HG02571 (cell line): ENCODE measurements at regions not wholly inside any gene's neighbourhood (a gene's known extent, or its start where the extent isn't known, plus 50 kb on each side); places are given as distances from the start of the nearest gene placed in this dataset.

ENCODE experiments used
- ATAC-seq: cut with Tn5 transposase; IDR thresholded peaks from one replicate; pipeline ENCODE4 v1.9.1; 2021; ENCODE audit warnings: mild to moderate bottlenecking, moderate library complexity; ENCODE audit not compliant: unreplicated experiment

DNA sequence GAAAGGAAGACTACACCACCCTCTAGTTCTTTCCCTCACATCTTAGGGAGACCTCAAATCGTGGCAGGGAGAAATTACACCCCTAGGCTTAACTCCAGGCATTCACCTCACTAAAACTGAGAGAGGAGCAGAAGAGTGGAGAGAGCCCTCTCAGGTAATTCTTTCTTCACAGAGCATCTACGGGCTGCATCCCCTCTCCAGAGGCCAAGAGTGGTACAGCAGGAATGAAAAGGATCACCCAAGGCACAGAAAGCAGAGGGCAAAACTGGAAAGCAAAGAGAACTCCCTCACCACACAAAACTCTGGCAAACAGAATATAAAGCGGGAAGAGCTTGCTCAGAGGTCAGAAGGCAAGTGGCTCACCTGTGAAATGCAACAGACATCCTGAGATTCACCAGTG is 661.2 kb downstream of the TBC1D4 start:
- ATAC-seq: no peak

DNA sequence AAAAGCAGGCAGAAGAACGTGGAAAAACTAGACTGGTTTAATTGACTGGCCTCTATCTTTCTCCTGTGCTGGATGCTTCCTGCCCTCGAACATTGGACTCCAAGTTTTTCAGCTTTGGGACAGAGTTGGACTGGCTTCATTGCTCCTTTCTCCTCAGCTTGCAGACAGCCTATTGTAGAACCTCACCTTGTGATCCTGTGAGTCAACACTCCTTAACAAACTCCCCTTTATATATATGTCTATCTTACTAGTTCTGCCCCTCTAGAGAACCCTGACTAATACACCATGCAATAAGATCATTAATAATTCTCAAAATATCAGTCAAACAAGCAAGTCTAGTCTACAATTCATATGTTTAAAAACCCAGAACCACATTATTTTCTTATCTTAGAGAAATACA is 662.4 kb downstream of the TBC1D4 start:
- ATAC-seq: no peak

- ATAC-seq: no peak
Measured at GRCh38 chr13:74816737-74817136, 665.2 kb downstream of the TBC1D4 start.

DNA sequence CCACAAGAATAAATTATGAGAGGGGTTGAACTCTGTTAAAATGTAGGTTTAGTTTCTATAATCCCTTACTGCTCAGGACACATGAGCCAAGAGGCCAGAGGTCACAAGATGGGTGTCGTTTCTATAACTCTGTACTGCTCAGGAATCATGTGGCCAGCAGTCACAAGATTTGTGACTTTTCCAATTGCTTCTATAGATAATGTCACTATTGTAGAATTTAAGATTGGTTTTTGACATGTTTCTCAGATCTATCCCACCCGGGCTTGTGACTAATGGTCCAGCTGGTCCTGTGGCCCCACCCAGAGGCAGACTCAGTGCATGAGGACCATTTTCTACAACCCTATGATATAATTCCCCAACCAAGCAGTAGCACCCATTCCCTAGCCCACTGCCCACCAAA is 662.0 kb upstream of the KLF12 start:
- no peak for ATAC-seq

GRCh38 chr13:74795526-74795925 is 661.3 kb upstream of the KLF12 start:
- no peak for ATAC-seq

DNA sequence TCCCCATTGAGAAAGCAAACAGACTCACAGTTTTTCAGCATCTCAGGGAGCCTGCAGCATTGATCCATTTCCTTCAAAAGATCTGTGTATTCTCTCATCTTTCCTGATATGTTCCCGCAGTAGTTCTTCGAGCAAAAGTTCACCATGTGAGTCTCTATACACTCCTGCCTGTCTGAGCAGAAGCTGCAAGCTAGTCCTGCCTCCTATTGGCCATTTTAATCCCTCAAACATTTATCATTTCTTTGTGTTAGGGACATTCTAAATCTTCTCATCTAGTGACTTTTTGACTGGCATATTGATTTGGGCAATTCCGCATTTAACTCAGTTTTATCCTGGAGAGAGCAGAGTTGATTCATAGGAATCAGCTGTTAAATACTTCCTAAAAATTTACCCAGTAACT is 660.4 kb upstream of the KLF12 start:
- no peak for ATAC-seq

GRCh38 chr13:74794147-74794546 is 659.9 kb upstream of the KLF12 start:
- ATAC-seq: no peak

- no peak for ATAC-seq
Measured at GRCh38 chr13:74784959-74785358, 650.8 kb upstream of the KLF12 start.

DNA sequence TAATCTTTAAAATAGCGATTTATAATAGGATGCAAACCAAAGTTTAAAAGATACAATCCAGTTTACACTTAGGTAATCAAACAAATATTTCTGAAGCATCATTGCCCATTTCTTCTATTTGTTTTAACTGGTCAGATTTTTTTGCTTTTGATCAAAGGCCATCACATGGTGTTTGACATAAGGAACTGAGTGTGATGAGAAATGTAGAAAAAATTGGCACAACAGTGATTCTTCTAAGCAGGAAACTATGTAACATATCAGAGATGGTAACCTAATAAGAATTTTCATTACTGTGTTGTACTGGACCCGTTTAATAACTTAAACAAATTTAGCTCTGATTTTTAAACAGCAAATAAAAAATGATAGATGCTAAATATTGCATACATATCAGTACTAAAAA is 644.7 kb upstream of the KLF12 start:
- ATAC-seq: no peak

- ATAC-seq: no peak
Measured at GRCh38 chr13:74778087-74778486, 643.9 kb upstream of the KLF12 start.

- ATAC-seq: no peak
Measured at GRCh38 chr13:74774264-74774663, 640.1 kb upstream of the KLF12 start.

- no peak for ATAC-seq
Measured at GRCh38 chr13:74773248-74773647, 639.0 kb upstream of the KLF12 start.

GRCh38 chr13:74771964-74772363 is 637.8 kb upstream of the KLF12 start:
- no peak for ATAC-seq

- no peak for ATAC-seq
Measured at GRCh38 chr13:74770361-74770760, 636.2 kb upstream of the KLF12 start.

- ATAC-seq: no peak
Measured at GRCh38 chr13:74769333-74769732, 635.1 kb upstream of the KLF12 start.

DNA sequence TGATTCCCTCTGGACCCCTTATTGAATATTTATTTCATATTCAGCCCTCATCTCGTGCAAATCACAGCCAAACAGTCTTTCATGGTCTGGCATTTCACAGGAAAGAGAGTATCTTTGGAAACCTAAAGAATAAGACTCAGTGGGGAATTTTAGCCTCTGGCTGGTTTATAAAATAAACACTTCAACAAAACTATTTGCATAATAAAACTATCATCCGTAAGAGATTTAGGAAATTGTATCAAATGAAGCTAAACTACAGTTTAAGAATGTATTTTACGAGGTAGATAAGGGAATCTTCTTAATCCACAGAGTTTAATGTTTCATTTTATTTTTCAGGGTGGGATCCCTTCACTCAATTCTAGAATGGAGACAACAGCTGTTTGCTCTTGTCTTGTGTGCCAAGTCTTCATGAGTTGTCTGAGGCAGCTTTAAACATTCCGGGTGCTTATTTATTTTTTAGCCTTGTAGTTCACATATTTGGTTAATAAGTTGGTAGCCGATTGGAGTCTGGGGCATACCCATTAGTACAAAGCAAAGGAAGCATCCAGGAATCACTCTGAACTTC is 634.4 kb upstream of the KLF12 start:
- ATAC-seq: no peak

- ATAC-seq: no peak
Measured at GRCh38 chr13:74767050-74767449, 632.8 kb upstream of the KLF12 start.

DNA sequence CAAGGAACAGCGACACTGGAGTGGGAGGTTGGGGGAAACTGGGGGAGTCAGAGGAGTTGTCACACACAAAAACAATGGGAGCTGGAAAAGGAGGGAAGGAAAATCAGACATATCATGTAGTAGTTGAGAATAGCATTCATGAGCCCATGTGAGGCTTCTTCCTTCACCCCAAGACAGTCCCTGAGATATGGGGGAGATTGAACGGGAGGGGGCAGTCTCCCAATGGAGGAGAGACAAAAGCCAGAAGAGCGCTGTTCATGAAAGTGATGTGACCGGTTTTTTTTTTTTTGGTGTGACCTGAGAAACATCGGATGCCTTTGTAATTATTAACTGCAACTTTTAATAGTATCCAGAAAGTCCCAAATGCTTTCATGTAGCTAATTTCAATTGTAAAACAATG is 631.8 kb upstream of the KLF12 start:
- no peak for ATAC-seq

- no peak for ATAC-seq
Measured at GRCh38 chr13:74761801-74762757, 627.9 kb upstream of the KLF12 start.

DNA sequence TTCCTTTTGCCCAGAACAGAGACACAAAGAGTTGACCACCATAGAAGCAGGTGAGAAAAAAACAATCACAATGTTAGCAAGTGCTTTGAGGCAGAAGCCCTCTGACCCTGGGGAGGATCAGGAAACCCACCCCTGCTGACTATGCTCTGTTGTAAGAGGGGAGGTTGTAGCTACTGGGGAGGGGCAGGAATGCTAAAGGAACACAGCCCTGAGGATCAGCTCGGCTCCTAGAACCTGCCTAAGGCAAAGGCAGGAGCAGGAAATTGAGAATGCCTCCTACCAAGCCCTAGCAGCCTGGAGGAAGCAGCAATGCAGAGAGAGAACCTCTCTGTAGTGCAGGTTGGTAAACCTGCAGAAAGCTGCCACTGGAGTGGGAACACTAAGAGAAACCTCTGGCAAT is 624.0 kb upstream of the KLF12 start:
- no peak for ATAC-seq

DNA sequence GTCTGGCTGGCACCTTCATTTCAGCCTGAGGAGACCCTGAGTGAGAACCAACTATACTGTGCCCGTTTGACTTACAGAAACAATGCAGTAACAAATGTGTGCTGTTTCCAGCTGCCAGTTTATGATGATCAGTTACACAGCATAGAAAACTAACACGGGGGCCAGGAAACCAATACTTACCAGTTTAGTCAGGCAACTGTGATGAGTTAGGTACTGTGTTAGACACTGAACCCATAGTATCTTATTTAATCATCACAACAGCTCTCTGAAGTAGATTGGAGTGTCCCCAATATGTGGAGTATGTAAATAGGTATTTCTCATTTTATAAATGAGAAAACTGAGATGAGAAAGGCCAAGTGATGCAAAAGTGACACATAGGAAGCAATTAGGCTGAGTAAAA is 620.9 kb upstream of the KLF12 start:
- ATAC-seq: no peak

GRCh38 chr13:74751739-74752138 is 617.5 kb upstream of the KLF12 start:
- ATAC-seq: no peak
